NCI-H510A treated with DMSO at 0.1 percent for 48 hours (cell line): ENCODE measurements at regions not wholly inside any gene's neighbourhood (a gene's known extent, or its start where the extent isn't known, plus 50 kb on each side); places are given as distances from the start of the nearest gene placed in this dataset.
"Not testable (repeated sequence)": the region's sequence is repeated elsewhere in the genome, so short reads cannot be mapped to it uniquely, and the experiment has no call there.

Experiments used
- DNase-seq: peaks from one replicate; lab custom pipeline; 2025; lab: John Stamatoyannopoulos, UW

GRCh38 chr6:68575765-68576439, 59.2 kb upstream of the ADGRB3 start:
- DNase-seq, result no peak

GRCh38 chr6:68572975-68573374, 62.1 kb upstream of the ADGRB3 start:
- no peak for DNase-seq

GRCh38 chr6:68572525-68572924, 62.6 kb upstream of the ADGRB3 start:
- DNase-seq, result no peak

DNA sequence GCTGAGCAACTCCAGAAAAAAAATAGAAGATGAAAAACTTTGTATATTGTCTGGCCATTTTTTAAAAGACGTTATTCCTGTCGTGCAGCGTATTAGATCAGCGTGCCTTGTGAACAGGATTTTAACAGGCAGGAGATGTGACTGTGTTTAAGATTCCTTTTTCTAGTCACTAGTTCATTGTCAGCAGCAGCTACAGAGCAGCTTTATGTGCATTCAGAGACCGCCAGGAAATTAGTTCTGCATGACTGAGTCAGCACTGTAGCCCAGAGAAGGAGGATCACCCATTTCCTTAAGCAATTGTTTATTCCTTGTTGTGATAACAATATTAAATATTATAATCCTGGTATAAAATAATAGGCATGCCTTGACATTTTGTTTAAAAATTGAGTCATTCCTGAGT, 75.4 kb upstream of the ADGRB3 start:
- peak; percentile 57 for DNase-seq

- DNase-seq, result peak; percentile 58
Observed at GRCh38 chr6:68559070-68559469, 76.0 kb upstream of the ADGRB3 start.

GRCh38 chr6:68546620-68547019, 88.5 kb upstream of the ADGRB3 start:
- no peak for DNase-seq

- no peak for DNase-seq
Observed at GRCh38 chr6:68544450-68544849, 90.6 kb upstream of the ADGRB3 start.

GRCh38 chr6:68533339-68533795, 101.7 kb upstream of the ADGRB3 start:
- DNase-seq, result no peak

GRCh38 chr6:68527691-68528090, 107.4 kb upstream of the ADGRB3 start:
- no peak for DNase-seq

- no peak for DNase-seq
Observed at GRCh38 chr6:68506911-68507310, 128.2 kb upstream of the ADGRB3 start.

DNA sequence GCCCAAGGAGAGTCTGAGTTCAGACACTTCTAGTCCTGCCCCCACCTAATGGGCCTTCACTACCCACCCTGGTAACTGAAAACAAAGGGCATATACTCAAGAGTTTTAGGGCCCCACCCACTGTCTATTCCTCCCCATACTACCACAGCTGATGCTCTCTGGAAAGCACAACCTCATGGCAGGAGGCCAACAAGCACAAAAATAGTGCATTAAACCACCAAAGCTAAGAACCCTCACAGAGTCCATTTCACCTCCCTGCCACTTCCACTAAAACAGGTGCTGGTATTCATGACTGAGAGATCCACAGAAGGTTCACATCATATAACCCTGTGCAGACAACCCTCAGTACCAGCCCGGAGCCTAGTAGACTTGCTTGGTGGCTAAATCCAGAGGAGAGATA, 132.1 kb upstream of the ADGRB3 start:
- no peak for DNase-seq

DNA sequence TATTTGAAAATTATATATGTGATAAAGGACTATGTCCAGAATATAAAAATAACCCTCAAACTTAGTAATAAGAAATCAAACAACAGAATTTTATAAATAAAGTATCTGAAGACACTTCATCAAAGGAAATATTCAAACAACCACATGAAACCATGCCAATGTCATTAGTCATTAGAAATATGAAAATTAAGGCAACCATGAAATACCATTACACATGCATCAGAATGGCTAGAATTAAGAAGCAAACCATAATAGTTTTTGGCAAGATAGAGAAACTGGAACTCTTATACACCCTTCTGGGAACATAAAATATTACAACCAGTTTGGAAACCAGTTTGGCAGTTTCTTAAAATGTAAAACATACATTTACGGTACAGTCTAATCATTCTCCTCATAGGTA, 137.2 kb upstream of the ADGRB3 start:
- no peak for DNase-seq

DNA sequence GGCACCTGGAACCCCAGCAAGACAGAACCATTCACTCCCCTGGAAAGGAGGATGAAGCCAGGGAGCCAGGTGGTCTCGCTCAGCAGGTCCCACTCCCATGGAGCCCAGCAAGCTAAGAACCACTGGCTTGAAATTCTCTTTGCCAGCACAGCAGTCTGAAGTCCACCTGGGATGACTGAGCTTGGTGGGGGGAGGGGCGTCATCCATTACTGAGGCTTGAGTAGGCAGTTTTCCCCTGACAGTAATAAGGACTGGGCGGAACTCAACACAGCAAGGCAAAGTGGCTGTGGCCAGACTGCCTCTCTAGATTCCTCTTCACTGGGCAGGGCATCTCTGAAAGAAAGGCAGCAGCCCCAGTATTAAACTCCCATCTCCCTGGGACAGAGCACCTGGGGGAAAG, 140.2 kb upstream of the ADGRB3 start:
- not testable (repeated sequence) for DNase-seq

DNA sequence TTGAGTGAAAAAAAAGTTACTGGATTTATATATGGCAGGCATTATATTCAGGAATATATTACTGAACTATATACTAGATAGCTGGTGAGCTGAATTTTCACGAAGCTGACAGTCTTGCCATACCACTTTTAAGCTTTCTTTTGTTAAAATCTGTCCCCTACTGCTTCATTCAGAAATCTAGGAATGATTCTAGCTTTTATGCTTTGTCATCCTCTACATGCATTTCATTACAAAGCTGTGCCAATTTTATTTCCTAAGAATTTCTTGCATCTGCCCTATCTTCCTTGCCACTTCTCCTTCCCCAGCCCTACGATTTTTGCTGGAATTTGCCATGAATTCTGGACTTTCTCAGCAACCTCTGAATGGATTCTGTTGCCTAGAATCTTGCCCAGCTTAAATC, 158.5 kb upstream of the ADGRB3 start:
- no peak for DNase-seq

DNA sequence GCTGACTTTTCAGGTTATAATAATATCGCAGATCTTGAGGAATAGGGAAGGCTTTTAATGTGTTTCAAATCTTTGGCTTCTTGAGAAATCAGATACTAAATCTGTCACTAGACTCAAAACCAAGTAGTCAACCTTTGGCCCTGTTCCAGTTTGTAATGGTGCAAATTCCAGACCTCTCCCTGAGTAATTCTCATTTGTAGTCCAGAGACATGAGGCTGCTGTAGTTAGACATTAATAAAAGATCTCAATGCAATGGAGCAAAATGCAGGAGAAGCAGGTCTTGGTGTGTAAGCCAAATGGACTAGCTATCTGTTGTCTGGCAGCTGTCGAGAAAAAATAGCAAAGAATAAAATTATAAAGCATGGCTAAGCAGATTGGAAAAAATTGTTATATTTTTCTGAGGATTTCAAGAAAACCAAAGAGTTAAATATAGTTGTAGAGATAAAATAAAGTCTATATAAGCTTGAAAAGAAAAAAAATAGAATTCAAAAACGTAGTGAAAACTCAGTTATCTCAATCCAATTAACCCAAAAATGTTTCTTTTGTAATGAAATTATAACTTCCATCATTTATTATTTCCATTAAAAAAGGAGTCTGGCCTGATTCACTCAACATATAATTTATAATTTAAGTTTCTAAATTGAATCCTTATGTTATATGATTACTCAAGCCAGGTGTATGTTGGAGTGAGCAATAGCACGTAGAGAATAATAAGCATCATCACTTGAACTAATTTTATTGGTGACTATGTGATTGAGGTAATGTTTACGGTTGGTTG, 161.5 kb upstream of the ADGRB3 start:
- no peak for DNase-seq

- DNase-seq, result no peak
Observed at GRCh38 chr6:68468244-68468884, 166.7 kb upstream of the ADGRB3 start.

DNA sequence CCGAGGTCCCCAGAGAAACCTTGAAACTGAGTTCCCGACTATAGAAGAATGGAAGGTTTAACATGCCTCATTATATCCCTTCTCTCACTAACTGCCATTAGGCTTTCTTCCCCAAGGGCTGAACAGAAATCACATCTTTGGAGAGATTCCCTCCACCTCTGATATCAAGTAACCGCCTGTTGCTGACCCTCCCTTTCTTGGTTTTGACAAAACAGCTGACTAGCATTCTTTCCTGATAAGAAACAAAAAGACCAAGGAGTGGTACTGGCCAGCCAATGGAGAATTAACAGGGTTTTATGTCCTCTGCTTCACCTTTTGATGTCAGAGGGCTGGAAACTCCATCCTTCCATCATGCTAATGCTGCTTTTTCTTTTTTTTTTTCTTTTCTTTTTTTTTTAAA, 176.6 kb upstream of the ADGRB3 start:
- DNase-seq, result no peak

- no peak for DNase-seq
Observed at GRCh38 chr6:68447112-68447511, 188.0 kb upstream of the ADGRB3 start.

DNA sequence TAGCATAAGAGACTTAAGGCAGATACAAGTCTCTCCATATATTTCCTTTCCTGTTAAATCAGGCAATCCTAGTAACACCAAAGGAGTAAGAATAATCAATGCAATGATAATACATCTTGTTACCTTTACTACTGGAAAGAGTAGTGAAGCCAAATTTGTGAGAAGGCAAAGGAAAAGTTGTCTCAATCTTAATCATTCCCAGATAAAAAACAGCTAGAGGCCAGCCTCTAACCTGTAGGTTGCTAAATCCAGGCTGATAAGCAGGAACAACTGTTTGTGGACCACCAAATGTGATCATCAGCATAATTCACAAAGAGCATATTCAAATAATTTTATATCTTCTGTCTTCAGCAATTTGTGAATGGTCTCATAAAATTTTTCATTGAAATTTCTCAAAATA, 189.2 kb upstream of the ADGRB3 start:
- DNase-seq, result no peak

DNA sequence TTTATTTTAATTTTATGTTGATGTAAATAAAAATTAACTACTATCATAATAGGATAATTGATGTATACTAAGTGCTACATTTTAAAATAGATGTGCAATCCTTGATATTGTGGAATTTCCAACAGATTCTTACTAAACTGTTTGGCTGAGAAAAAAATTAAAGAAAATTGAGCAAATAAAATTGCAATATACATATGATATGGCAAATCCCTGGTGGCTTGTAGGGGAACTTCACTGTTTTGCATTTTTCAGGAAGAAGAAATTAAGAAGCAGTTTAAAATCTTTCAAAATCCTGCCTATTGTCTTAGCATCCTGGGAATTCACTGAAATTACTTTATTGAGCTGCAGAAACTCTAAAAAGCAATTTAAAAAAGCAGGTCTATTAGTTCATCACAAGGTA, 191.4 kb upstream of the ADGRB3 start:
- DNase-seq, result no peak

DNA sequence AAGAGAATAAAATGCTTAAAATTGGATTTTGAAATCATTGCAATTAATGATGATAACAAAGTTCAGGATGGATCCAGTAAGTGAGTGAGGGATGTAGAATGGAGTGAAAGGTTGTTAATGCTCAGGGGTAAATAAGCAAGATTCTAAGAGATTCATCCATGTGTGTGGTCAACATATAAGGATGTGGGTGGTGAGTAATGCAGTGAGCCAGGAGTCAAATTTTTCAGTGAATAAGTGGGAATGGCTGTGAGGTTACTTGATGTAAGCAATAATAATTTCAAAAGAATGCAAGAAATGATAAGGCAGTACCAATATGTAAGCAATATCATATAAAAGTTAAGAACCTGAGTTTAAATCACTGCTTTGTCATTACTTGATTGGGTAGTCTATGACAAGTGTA, 207.5 kb upstream of the ADGRB3 start:
- DNase-seq, result no peak

DNA sequence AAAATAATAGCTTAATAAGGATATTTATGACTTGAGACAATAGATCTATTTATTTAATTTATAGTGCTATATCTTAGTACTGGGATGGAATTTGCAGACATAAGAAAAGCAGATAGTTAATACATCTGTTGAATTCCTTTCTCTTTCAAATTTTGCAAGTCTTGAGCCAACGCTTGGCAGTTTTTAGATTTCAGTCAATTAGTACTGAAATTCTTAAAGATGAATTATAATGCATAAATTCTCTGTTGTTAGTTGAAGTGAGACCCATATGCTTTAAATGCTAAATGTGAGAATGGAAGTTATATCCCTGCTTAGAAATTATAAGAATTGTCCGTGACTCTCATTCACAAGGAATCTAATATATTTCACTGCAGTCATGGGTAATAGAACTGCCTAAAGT, 225.1 kb upstream of the ADGRB3 start:
- DNase-seq, result no peak

DNA sequence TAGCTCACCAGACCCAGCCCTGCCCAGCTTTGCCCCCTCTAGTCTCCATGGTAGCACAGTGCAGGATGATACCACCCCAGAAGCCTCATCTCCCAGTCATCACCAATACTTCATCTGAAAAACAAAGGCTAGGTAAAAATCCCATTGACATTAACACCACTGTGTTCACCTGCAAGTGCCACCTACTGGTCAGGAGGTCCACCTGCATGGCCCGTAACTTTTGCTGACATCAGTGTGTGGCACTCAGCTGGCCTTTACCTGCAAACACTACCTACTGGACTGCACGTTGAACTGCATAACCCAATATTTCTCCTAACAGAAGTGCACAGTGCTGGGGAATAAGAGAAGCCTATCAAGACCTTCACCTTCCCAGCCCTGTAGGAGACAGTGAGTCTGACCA, 234.7 kb upstream of the ADGRB3 start:
- DNase-seq, result no peak
